Upper lobe of left lung (tissue), 6 donors: ENCODE measurements at regions not wholly inside any gene's neighbourhood (a gene's known extent, or its start where the extent isn't known, plus 50 kb on each side); places are given as distances from the start of the nearest gene placed in this dataset.

Experiments
- ATAC-seq, 2 donors: fragments of 200-7000 bp; cut with Tn5 transposase; one replicate each; pipeline ENCODE4 v1.9.1; 2022; ENCODE audit warnings: mild to moderate bottlenecking in 2 of 2, moderate library complexity in 2 of 2; ENCODE audit not compliant: low FRiP score in 2 of 2
- DNase-seq, 2 donors: peaks; one replicate each; pipeline ENCODE4 v3.0.0-alpha.2; 2019 to 2020
- H3K27ac ChIP-seq, 4 donors: fragments of 200-600 bp; sonication (generic); one replicate each; pipeline ENCODE4 v1.5.1; 2016 to 2019
- H3K27me3 ChIP-seq, 4 donors: fragments of 200-600 bp; sonication (generic); one replicate each; pipeline ENCODE4 v1.5.1; 2017 to 2019
- H3K36me3 ChIP-seq, 4 donors: fragments of 200-600 bp; sonication (generic); one replicate each; pipeline ENCODE4 v1.5.1; 2016 to 2019
- H3K4me1 ChIP-seq, 4 donors: fragments of 200-600 bp; sonication (generic); one replicate each; pipeline ENCODE4 v1.5.1; 2018 to 2019
- H3K4me3 ChIP-seq, 4 donors: fragments of 200-600 bp; sonication (generic); one replicate each; pipeline ENCODE4 v1.5.1; 2017 to 2019; ENCODE audit warnings: mild to moderate bottlenecking in 2 of 4, moderate library complexity in 1 of 4
- H3K9me3 ChIP-seq, 4 donors: fragments of 200-600 bp; sonication (generic); one replicate each; pipeline ENCODE4 v1.5.1; 2018 to 2019
- EP300 ChIP-seq, 4 donors: sonication (generic); formaldehyde crosslinking; IDR thresholded peaks; one replicate each; pipeline ENCODE4 v1.5.1; 2017; ENCODE audit warnings: antibody characterized with exemption in 4 of 4, control low read depth in 2 of 4
- POLR2A ChIP-seq, 4 donors: fragments of 450-650 bp; IDR thresholded peaks; one replicate each; pipeline ENCODE4 v1.5.1; 2016 to 2017; ENCODE audit warnings: antibody characterized with exemption in 4 of 4, mild to moderate bottlenecking in 2 of 4
- POLR2AphosphoS5 ChIP-seq, 2 donors: sonication (generic); formaldehyde crosslinking; IDR thresholded peaks; one replicate each; pipeline ENCODE4 v1.5.1; 2017; ENCODE audit warnings: antibody characterized with exemption in 2 of 2
- WGBS, 2 donors: methylation state at CpG; one replicate each; pipeline ENCODE4 v1.1.5; 2017 to 2018; 5-methylcytosine and 5-hydroxymethylcytosine counted together
- TF ChIP-seq, protein P1 (sequence below), 6 experiments: fragments of 450-650 bp in 4 of 6; fragments of 200-600 bp in 2 of 6; sonication (generic) in 2 of 6; IDR thresholded peaks; one replicate each; pipeline ENCODE4 v1.5.1; 2016 to 2019; ENCODE audit warnings: antibody characterized with exemption in 6 of 6
- donor health status: DM: no; HTN: no; CAD: no; lungs with moderate emphysema.
- donor health status: DM: no; HTN: yes; CAD: no; lungs with severe emphysema.

DNA sequence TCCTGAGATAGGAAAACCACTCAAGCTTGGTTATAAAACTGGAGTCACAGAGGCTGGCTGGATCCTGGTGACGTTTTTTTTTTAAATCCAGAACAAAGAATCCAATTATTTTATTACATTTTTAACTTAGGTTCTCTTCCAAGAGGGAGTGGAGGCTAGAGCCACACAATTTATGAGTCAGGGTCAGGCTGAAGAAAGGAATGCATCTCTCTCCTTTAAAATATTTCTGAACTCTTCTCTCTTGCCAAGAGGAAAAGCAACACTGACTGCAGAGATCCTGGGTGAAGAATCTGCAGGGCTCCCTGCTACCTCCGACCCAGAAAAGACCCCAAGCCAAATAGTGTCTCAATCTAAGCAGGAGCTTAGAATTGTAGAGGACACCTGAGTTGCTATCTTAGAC, 88.5 kb upstream of the SSTR4 start:
- 54 to 76% methylated on average over 2 of the region's 2 CpGs for WGBS, 2 donors
- no peak overlapping the region for H3K27ac ChIP-seq
- TF ChIP-seq POLR2A (IDR thresholded peaks at IDR 0.05) (no peak), EP300 (IDR thresholded peaks at IDR 0.05) (no peak), POLR2AphosphoS5 (IDR thresholded peaks at IDR 0.05) (no peak)
- TF ChIP-seq, protein P1, sequence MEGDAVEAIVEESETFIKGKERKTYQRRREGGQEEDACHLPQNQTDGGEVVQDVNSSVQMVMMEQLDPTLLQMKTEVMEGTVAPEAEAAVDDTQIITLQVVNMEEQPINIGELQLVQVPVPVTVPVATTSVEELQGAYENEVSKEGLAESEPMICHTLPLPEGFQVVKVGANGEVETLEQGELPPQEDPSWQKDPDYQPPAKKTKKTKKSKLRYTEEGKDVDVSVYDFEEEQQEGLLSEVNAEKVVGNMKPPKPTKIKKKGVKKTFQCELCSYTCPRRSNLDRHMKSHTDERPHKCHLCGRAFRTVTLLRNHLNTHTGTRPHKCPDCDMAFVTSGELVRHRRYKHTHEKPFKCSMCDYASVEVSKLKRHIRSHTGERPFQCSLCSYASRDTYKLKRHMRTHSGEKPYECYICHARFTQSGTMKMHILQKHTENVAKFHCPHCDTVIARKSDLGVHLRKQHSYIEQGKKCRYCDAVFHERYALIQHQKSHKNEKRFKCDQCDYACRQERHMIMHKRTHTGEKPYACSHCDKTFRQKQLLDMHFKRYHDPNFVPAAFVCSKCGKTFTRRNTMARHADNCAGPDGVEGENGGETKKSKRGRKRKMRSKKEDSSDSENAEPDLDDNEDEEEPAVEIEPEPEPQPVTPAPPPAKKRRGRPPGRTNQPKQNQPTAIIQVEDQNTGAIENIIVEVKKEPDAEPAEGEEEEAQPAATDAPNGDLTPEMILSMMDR (IDR thresholded peaks at IDR 0.05), result no peak

DNA sequence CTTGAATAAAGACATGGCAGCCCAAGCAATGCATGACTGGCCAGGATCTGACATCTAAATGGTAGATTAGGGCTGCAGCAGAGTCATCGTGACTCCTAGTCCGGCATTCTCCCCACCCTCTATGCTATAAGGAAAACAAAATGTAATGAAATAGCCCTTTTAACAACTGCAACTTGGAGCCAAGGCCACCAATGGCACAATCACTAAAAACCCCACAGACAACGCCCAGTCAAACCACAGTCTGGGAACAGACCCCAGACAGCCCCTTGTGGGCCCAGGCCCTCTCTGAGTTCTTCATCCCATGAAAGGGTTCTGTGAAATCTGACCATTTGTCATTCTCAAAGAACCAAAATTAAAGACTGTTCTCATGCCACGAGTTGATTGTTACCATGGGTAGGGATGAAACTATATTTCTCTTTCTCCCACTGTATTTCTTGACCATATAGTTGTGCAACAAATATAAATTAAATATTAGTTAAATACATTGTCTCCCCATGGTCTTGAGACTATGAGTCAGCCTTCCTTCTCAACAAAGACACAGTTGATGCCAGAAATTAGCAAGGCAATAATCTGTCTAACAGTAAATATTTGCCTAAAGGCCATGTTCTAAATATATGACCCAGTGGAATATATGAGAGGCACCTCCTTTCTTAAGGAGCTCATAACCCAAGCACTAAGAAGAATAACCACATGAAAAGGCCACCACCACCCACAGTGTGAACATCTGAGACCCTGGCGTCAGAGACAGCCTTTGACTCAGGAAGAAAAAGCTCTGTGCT, 85.6 kb upstream of the SSTR4 start:
- DNase-seq (no peak), ATAC-seq (peak in 1 of 2 donors; percentile 43)
- Histone ChIP-seq H3K9me3 (no peaks in the 10 kb centered on the region), H3K36me3 (no peaks in the 10 kb centered on the region), H3K27ac (no peak overlapping the region), H3K4me1 (no peaks in the 10 kb centered on the region), H3K27me3 (no peaks in the 10 kb centered on the region), H3K4me3 (no peak overlapping the region)
- 70 to 80% methylated on average over 5 of the region's 5 CpGs for WGBS, 2 donors
- no peak for TF ChIP-seq EP300 (IDR thresholded peaks at IDR 0.05)
- TF ChIP-seq POLR2AphosphoS5 (IDR thresholded peaks at IDR 0.05), result no peak
- TF ChIP-seq POLR2A (IDR thresholded peaks at IDR 0.05), result no peak
- TF ChIP-seq, protein P1 (IDR thresholded peaks at IDR 0.05), result no peak

More for the DNA sequence above, 88.5 kb upstream of the SSTR4 start:
- H3K36me3 ChIP-seq, result no peaks in the 10 kb centered on the region
- no peaks in the 10 kb centered on the region for H3K9me3 ChIP-seq
- DNase-seq (no peak), ATAC-seq (peak in 1 of 2 donors; percentile 35)
- H3K4me3 ChIP-seq, result no peak overlapping the region
- no peaks in the 10 kb centered on the region for H3K27me3 ChIP-seq
- peaks cover 0 to 3% (median 1%) of the 10 kb centered on the region in 4 donors for H3K4me1 ChIP-seq

DNA sequence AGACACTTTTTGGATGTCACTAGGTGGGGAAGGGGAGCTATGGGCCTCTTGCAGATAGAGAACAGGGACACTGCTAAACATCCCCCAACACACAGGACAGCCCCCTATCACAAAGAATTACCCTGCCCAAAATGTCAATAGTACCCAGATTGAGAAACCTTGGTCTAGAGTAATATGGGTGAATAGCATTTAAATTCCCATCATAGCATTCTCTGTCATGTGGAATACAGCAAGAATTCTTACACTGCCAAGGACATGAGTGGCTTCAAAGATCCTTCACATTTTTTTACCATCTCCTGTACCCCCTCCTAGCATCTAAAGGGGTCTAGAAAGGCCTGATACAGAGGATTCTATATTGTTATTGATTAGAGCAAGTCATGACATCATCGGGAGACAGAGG, 83.1 kb upstream of the SSTR4 start:
- no peaks in the 10 kb centered on the region for H3K36me3 ChIP-seq
- H3K9me3 ChIP-seq, result no peaks in the 10 kb centered on the region
- H3K4me3 ChIP-seq, result no peak overlapping the region
- no peaks in the 10 kb centered on the region for H3K27me3 ChIP-seq
- ATAC-seq (no peak), DNase-seq (no peak)
- no peak overlapping the region for H3K27ac ChIP-seq
- H3K4me1 ChIP-seq, result no peaks in the 10 kb centered on the region
- whole genome bisulfite sequencing, 2 donors, result 100% methylated on average over 1 of the region's 1 CpG
- no peak for TF ChIP-seq POLR2AphosphoS5 (IDR thresholded peaks at IDR 0.05)
- no peak for TF ChIP-seq POLR2A (IDR thresholded peaks at IDR 0.05)
- TF ChIP-seq EP300 (IDR thresholded peaks at IDR 0.05), result no peak
- TF ChIP-seq, protein P1 (IDR thresholded peaks at IDR 0.05), result no peak

DNA sequence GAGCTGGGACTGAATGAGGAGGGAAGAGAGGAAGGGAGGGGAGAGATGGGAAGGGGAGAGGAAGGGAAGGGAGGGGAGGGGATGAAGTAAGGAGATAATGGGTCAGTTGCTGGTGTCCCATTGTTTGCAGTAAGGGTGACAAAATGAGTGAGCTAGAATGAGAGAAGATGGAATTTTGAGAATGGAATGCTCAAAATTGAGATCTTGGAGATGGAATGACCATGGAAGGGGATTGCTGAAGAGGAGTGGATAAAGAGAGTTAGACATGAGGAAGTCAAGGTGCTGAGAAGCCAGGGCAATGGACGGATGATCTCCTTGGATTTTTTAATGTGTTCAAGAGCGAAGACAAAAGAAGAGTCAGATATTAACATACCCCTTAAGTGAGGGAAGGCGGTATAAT, 80.5 kb upstream of the SSTR4 start:
- Histone ChIP-seq H3K4me3 (no peak overlapping the region), H3K9me3 (no peaks in the 10 kb centered on the region), H3K27ac (no peak overlapping the region), H3K36me3 (no peaks in the 10 kb centered on the region), H3K4me1 (no peaks in the 10 kb centered on the region), H3K27me3 (no peaks in the 10 kb centered on the region)
- DNase-seq (no peak), ATAC-seq (no peak)
- TF ChIP-seq EP300 (IDR thresholded peaks at IDR 0.05), result no peak
- TF ChIP-seq POLR2A (IDR thresholded peaks at IDR 0.05), result no peak
- TF ChIP-seq POLR2AphosphoS5 (IDR thresholded peaks at IDR 0.05), result no peak
- TF ChIP-seq, protein P1 (IDR thresholded peaks at IDR 0.05), result no peak
- WGBS, 2 donors, result 96 to 97% methylated on average over 3 of the region's 3 CpGs

DNA sequence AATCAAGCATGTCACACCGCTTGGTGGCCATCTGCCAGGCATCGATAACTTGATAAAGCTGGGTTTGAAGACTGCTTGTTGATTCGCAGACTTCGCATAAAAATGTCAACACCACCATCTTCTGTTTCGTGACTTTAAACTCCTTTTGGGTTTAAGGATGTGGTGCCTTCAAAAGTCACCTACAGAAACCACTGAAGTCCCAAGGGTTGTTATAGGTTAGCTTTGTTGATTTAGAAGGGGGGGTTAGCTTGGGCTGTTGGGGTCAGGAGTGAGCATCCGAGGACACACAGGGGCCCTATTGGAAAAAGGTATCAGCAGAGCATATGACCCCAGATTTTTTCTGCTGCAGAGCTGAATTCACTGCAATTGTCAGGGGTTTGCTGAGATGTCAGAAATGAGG, 76.7 kb upstream of the SSTR4 start:
- H3K4me1 ChIP-seq, result no peaks in the 10 kb centered on the region
- 86 to 88% methylated on average over 6 of the region's 6 CpGs for WGBS, 2 donors
- TF ChIP-seq, protein P1 (IDR thresholded peaks at IDR 0.05), result no peak
- TF ChIP-seq POLR2A (IDR thresholded peaks at IDR 0.05) (no peak), POLR2AphosphoS5 (IDR thresholded peaks at IDR 0.05) (no peak)
- no peak overlapping the region for H3K27ac ChIP-seq
- no peaks in the 10 kb centered on the region for H3K27me3 ChIP-seq
- H3K36me3 ChIP-seq, result no peaks in the 10 kb centered on the region
- no peak overlapping the region for H3K4me3 ChIP-seq
- DNase-seq (no peak), ATAC-seq (no peak)
- H3K9me3 ChIP-seq, result no peaks in the 10 kb centered on the region
